Spleen (tissue), 11 donors: ENCODE measurements at regions not wholly inside any gene's neighbourhood (a gene's known extent, or its start where the extent isn't known, plus 50 kb on each side); places are given as distances from the start of the nearest gene placed in this dataset.

Experiments
- DNase-seq: peaks from one replicate; pipeline ENCODE4 v3.0.0-alpha.2; 2020
- H3K27ac ChIP-seq, 8 donors: fragments of 200-600 bp; sonication (generic) in 7 of 8; 1 replicate in 4 of 8; 2 replicates in 4 of 8; pipeline versions ENCODE4 v1.5.0 to v1.8.0; 2016 to 2021; ENCODE audit warnings: inconsistent platforms in 4 of 8, mild to moderate bottlenecking in 4 of 8, moderate library complexity in 1 of 8
- H3K27me3 ChIP-seq, 7 donors: fragments of 200-600 bp; sonication (generic) in 6 of 7; replicated peaks in 1 of 7; 1 replicate in 4 of 7; 2 replicates in 3 of 7; pipeline versions ENCODE4 v1.5.0 to v1.8.0; 2016 to 2021; ENCODE audit warnings: inconsistent platforms in 3 of 7, mild to moderate bottlenecking in 1 of 7
- H3K36me3 ChIP-seq, 6 donors: fragments of 200-600 bp; sonication (generic) in 5 of 6; 1 replicate in 4 of 6; 2 replicates in 2 of 6; pipeline versions ENCODE4 v1.5.0 to v1.8.0; 2016 to 2021; ENCODE audit warnings: inconsistent platforms in 2 of 6
- H3K4me1 ChIP-seq, 6 donors: fragments of 200-600 bp; sonication (generic) in 5 of 6; 1 replicate in 3 of 6; 2 replicates in 3 of 6; pipeline versions ENCODE4 v1.5.0 to v1.8.0; 2016 to 2021; ENCODE audit warnings: inconsistent platforms in 3 of 6
- H3K4me3 ChIP-seq, 8 donors: fragments of 200-600 bp; sonication (generic) in 7 of 8; 1 replicate in 4 of 8; 2 replicates in 4 of 8; pipeline versions ENCODE4 v1.5.0 to v1.8.0; 2016 to 2021; ENCODE audit warnings: inconsistent platforms in 4 of 8, mild to moderate bottlenecking in 4 of 8, moderate library complexity in 2 of 8
- H3K9me3 ChIP-seq, 8 donors: fragments of 200-600 bp; sonication (generic) in 7 of 8; 1 replicate in 4 of 8; 2 replicates in 4 of 8; pipeline versions ENCODE4 v1.5.0 to v1.8.0; 2016 to 2021; ENCODE audit warnings: inconsistent platforms in 4 of 8
- CTCF ChIP-seq, 11 experiments: fragments of 200-600 bp in 7 of 11; fragments of 450-650 bp in 4 of 11; sonication (generic) in 4 of 11; IDR thresholded peaks in 8 of 11; conservative IDR thresholded peaks in 3 of 11; 1 replicate in 7 of 11; 2 replicates in 4 of 11; pipeline versions ENCODE4 v1.4.0 to v1.8.0; 2016 to 2021; ENCODE audit warnings: antibody characterized with exemption in 11 of 11, inconsistent platforms in 4 of 11, mild to moderate bottlenecking in 1 of 11
- POLR2A ChIP-seq, 3 donors: fragments of 450-650 bp; IDR thresholded peaks; one replicate each; pipeline ENCODE4 v1.5.1; 2017; ENCODE audit warnings: antibody characterized with exemption in 3 of 3, mild to moderate bottlenecking in 1 of 3
- POLR2AphosphoS5 ChIP-seq, 3 donors: sonication (generic); formaldehyde crosslinking; IDR thresholded peaks; one replicate each; pipeline ENCODE4 v1.5.1; 2017; ENCODE audit warnings: antibody characterized with exemption in 3 of 3
- WGBS, 5 donors: extraction: QIAGEN DNeasy Blood & Tissue Kit in 3 of 5; methylation state at CpG; one replicate each; pipeline versions ENCODE4 v1.1.5 to v1.1.7; 2013 to 2018; 5-methylcytosine and 5-hydroxymethylcytosine counted together
- intact Hi-C: fragments of 100-400 bp; cut with DNase I; formaldehyde crosslinking; loops from one replicate; pipeline ENCODE4 v1.15.0; 2023; ENCODE audit warnings: low total_unique reads
- donor health status: healthy with polysubstance abuse.
- donor health status: DM: no; HTN: no; CAD: no; lungs with moderate emphysema.
- donor health status: DM: no; HTN: no; CAD: no.
- donor health status: Bipolar disorder and iron deficiency.
- donor health status: healthy.
- donor health status: DM: no; HTN: no; CAD: no.
- donor health status: DM: yes; HTN: yes; CAD: no.

- no peaks in the 10 kb centered on the region for H3K4me1 ChIP-seq
- H3K4me3 ChIP-seq, result no peak overlapping the region
- no peak overlapping the region for H3K27ac ChIP-seq
- DNase-seq, result no peak
- peaks cover 0 to 2% (median under 1%) of the 10 kb centered on the region in 6 donors for H3K36me3 ChIP-seq
- intact Hi-C loops, result no loop called here
- H3K27me3 ChIP-seq, result no peaks in the 10 kb centered on the region
- WGBS, 5 donors, result 71 to 97% (median 86%) methylated on average over 4 of the region's 4 CpGs
- no peaks in the 10 kb centered on the region for H3K9me3 ChIP-seq
- no peak for TF ChIP-seq CTCF (IDR thresholded peaks at IDR 0.05 in 8 of 11, conservative IDR thresholded peaks at IDR 0.05 in 3 of 11)
- TF ChIP-seq POLR2A (IDR thresholded peaks at IDR 0.05), result no peak
- TF ChIP-seq POLR2AphosphoS5 (IDR thresholded peaks at IDR 0.05), result no peak
These were observed 207.0 kb downstream of the PTPRC start for GRCh38 chr1:198845851-198846250.

GRCh38 chr1:198846556-198846955, 207.7 kb downstream of the PTPRC start:
- no peaks in the 10 kb centered on the region for H3K27me3 ChIP-seq
- 87 to 99% (median 92%) methylated on average over 2 of the region's 2 CpGs for WGBS, 5 donors
- no peak for DNase-seq
- H3K36me3 ChIP-seq, result peaks cover 0 to 6% (median 1%) of the 10 kb centered on the region in 6 donors
- no peaks in the 10 kb centered on the region for H3K9me3 ChIP-seq
- H3K4me1 ChIP-seq, result no peaks in the 10 kb centered on the region
- H3K27ac ChIP-seq, result no peak overlapping the region
- H3K4me3 ChIP-seq, result no peak overlapping the region
- intact Hi-C loops, result no loop called here
- no peak for TF ChIP-seq POLR2A (IDR thresholded peaks at IDR 0.05)
- no peak for TF ChIP-seq POLR2AphosphoS5 (IDR thresholded peaks at IDR 0.05)
- TF ChIP-seq CTCF (IDR thresholded peaks at IDR 0.05 in 8 of 11, conservative IDR thresholded peaks at IDR 0.05 in 3 of 11), result no peak

GRCh38 chr1:198848206-198848605, 209.4 kb downstream of the PTPRC start:
- Histone ChIP-seq H3K9me3 (no peaks in the 10 kb centered on the region), H3K27me3 (no peaks in the 10 kb centered on the region), H3K36me3 (peaks cover 0 to 6% (median 1%) of the 10 kb centered on the region in 6 donors), H3K4me1 (no peaks in the 10 kb centered on the region), H3K4me3 (no peak overlapping the region), H3K27ac (no peak overlapping the region)
- TF ChIP-seq POLR2A (IDR thresholded peaks at IDR 0.05) (no peak), CTCF (IDR thresholded peaks at IDR 0.05 in 8 of 11, conservative IDR thresholded peaks at IDR 0.05 in 3 of 11) (no peak), POLR2AphosphoS5 (IDR thresholded peaks at IDR 0.05) (no peak)
- 83 to 95% (median 91%) methylated on average over 1 of the region's 1 CpG for WGBS, 5 donors
- intact Hi-C loops, result no loop called here
- DNase-seq, result no peak

GRCh38 chr1:198848649-198849048, 209.8 kb downstream of the PTPRC start:
- intact Hi-C loops, result no loop called here
- DNase-seq, result no peak
- no peaks in the 10 kb centered on the region for H3K27me3 ChIP-seq

More at GRCh38 chr1:198848649-198849048, 209.8 kb downstream of the PTPRC start:
- H3K36me3 ChIP-seq, result peaks cover 0 to 6% (median 1%) of the 10 kb centered on the region in 6 donors
- no peak overlapping the region for H3K4me3 ChIP-seq
- no peak for TF ChIP-seq POLR2A (IDR thresholded peaks at IDR 0.05)
- no peak for TF ChIP-seq POLR2AphosphoS5 (IDR thresholded peaks at IDR 0.05)
- TF ChIP-seq CTCF (IDR thresholded peaks at IDR 0.05 in 8 of 11, conservative IDR thresholded peaks at IDR 0.05 in 3 of 11), result no peak
- no peak overlapping the region for H3K27ac ChIP-seq
- no peaks in the 10 kb centered on the region for H3K9me3 ChIP-seq
- WGBS, 5 donors, result 88 to 93% (median 91%) methylated on average over 1 of the region's 1 CpG
- H3K4me1 ChIP-seq, result no peaks in the 10 kb centered on the region
